NCI-H2029 (cell line): ENCODE measurements at regions not wholly inside any gene's neighbourhood (a gene's known extent, or its start where the extent isn't known, plus 50 kb on each side); places are given as distances from the start of the nearest gene placed in this dataset.

Experiments
- DNase-seq: peaks from one replicate; lab custom pipeline; 2025; lab: John Stamatoyannopoulos, UW

- peak; percentile 69 for DNase-seq
These were observed 71.9 kb upstream of the PPARA start for GRCh38 chr22:46078241-46079092.

DNA sequence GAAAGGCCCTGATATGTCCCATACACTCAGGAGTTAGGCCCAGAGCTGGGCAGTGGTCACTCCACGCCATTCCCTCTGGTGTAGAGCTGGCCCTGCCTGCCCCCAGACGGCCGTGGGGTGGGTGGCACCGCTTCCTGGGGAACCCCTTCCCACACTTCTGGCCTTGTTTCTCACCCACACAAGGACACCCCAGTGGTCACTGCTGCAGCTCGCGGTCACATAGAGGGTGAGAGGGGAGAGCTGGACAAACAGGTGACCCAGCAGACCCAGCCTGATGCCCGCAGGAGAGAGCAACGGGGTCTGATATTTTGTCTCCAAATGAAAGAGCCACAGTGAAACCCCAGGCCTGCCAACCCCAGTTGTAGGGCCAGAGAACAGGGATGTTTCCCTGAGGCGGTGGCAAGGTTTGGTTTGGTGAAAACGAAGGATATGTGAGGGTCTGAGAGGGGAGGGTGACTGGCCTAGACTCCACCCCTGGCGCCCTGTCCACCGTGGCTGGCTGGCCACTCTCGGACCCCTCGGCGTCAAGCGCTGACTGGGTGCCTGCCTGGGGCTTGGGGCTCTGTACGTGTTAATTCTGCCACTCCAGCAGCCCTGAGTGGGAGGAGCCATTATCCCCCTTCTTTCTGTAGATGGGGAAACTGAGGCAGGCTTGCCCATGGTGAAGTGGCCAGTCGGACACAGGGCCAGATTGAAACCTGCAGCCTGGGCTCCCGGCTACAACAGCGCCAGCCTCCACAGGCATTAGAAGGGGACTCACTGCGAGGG is 71.0 kb upstream of the PPARA start:
- no peak for DNase-seq

DNA sequence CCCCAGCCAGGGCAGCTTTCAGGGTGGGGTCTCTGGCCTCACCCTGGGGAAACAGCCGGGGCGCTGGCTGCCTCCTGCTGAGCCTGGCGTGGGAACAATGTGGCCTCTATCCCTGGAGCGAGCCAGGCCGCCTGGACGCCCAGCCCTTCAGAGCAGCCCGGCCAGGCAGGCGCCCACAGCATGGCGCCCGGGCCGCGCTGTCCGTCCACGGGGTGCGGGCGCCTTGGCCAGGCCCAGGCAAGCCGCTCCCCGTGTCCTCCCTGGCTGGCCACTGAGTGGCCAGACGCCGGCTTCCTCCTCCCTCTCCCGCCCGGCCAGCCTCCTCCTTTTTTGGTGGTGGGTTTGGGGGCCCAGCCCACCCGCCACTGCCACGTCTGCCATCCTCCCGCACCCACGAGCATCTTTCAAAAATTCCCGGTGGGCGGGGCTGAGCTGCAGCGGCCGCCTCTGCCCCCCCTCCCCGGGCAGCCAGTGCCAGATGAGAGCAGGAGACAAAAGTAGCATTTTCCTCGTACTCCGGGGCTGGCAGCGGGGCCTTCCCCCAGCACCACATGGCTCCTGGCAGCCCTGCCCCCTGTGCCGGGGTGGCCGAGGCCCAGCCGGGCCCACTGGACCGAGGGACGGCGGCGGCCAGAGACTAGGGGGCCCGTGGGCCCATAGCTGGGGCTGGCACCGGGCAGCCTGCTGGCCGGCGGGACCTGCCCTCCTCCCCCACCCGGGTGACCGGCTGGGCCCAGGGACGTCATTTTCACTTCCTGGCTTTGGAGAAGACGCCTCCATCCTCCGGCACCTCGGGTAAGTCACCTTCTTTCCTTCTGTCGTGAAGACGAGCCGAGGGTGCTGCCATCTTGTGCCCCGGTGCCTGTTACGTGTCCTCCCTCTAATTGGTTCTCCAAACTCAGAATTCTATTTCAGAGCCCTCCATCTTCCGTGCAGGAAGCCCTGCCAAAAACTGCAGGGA is 70.2 kb upstream of the PPARA start:
- peak; percentile 59 for DNase-seq

GRCh38 chr22:46081036-46081830 is 69.1 kb upstream of the PPARA start:
- no peak for DNase-seq

- DNase-seq, result no peak
These were observed 68.5 kb upstream of the PPARA start for GRCh38 chr22:46081831-46082210.

DNA sequence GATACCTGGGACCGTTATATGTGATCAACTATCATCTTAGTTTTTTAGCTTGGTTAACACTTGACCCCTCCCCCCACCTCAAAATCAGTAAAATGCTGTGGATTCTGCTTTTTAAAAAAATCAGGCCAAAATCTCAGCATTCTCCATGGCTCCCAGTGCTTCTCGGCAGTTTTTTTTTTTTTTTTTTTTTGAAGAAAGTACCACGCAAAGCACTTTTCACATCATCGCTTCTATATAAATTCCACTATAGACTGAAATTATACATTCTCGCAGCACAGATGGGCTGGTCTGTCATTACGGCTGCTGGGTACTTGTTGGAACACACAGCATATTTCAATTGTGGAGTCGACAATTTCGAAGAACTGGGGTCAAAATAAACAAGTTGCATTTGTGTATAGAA is 67.7 kb upstream of the PPARA start:
- no peak for DNase-seq

- DNase-seq, result no peak
These were observed 66.7 kb upstream of the PPARA start for GRCh38 chr22:46083383-46084350.

DNA sequence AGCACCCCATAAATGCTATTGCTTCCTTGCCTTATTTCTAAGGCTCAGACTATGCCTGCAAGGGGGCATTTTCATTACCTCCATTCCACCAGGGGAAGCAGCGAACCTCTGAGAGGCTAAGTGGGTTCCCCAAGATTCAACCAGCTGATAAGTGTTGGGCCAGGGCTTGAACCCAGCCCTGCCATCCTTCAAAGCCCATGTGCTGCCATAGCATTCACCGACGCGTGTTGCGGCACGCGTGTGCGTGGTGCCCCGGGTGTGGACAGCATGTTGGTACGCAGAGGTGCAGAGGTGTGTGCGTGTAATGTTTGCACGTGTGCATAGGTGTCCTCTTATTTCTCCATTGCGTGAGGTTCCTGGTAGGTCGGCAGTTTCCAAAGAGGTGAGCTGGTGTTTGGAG is 66.0 kb upstream of the PPARA start:
- DNase-seq, result no peak

DNA sequence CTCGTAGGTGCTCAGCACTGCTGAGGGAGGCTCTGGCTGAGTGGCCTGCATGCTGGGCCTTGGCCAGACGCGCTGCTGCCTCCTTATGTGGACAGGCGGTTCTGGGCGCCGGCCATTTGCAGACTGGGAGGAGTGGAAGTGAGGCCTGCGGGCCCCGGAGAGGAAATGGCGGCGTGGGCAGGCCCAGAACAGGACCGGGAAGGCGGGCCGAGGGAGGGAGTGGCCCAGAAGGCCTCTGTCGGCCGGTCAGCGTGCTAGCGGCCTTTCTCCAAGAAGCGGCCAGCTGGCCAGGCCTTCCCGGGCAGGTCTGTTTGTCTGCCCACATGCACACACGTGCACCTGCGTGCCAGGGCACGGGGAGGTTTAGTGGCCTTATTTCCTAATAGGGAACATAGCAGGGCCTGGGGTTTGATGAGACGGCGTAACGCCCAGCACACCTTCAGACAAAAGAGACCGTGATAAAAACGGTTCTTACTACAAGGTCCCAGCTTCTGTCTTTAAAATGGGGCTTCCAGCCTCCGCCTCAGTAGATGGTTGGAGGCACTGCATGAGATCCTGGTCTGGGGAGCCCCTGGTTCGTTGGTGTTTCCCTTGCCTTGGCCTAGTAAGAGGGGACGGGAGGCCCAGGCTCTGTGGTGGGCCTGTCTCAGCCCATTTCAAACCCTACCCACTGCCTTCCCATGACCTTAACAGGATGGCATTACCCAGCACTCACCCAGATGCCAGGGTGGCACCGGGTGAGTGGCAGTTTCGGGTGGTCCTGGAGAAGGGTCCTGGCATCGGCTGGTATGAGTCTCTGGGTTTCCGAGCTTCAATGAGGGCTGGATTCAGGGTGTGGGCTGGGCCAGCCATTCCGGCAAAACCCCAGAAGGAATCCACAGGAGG is 65.1 kb upstream of the PPARA start:
- peak; percentile 39 for DNase-seq

GRCh38 chr22:46085828-46086576 is 64.3 kb upstream of the PPARA start:
- DNase-seq, result no peak

- DNase-seq, result no peak
These were observed 63.6 kb upstream of the PPARA start for GRCh38 chr22:46086577-46087335.

DNA sequence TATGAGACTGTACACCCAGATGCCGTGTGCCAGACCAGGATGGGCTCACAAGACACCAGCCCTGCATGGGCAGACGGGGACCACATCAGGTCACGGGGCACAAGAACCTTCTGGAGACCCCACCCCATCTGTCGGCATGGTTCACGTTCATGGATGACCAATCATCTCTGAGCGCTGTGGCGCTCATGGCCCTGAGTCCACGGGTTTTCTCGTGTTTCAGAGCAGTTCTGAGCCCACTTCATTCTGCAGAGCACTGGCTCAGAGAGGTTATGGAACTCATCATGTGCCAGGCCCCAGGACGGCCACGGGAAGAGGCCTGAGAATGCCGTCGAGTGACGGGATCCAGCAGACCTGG is 63.0 kb upstream of the PPARA start:
- DNase-seq, result no peak

DNA sequence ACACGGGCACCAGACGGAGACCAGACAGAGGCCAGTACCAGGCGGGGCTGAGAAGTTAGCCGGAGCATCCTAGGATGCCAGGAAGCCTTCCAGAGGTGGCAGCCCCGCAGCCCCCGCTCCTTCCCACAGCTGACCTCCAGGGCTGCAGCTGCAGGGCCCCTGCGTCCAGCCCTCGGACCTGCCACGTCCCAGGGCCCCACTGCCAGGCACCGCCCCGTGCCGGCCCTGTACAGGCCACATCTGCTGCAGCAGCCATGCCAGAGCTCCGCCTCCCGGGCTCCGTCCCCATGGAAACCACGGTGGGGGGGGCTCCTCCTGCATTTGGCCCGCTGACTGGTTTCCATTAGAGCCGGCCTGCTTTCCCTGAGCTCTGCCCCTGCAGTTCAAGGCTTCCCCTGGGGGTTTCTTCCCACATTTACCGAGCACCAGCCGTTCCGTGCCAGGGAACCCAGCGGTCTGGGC is 62.5 kb upstream of the PPARA start:
- peak; percentile 64 for DNase-seq

- no peak for DNase-seq
These were observed 61.6 kb upstream of the PPARA start for GRCh38 chr22:46088541-46089311.

- no peak for DNase-seq
These were observed 60.8 kb upstream of the PPARA start for GRCh38 chr22:46089426-46090035.

GRCh38 chr22:46090036-46090591 is 60.2 kb upstream of the PPARA start:
- peak; percentile 33 for DNase-seq
